HL-60 (cell line): ENCODE measurements at regions not wholly inside any gene's neighbourhood (a gene's known extent, or its start where the extent isn't known, plus 50 kb on each side); places are given as distances from the start of the nearest gene placed in this dataset.
"Not testable (repeated sequence)": the region's sequence is repeated elsewhere in the genome, so short reads cannot be mapped to it uniquely, and the experiment has no call there.

Source experiments
- DNase-seq, 2 experiments: peaks; one replicate each; pipeline ENCODE4 v3.0.0-alpha.2; 2010 to 2020; ENCODE audit warnings: low read depth in 1 of 2, low spot score in 1 of 2
- H3K27ac ChIP-seq: fragments of 250-450 bp; sonication (Bioruptor Pico); replicated peaks from 2 replicates; pipeline ENCODE4 v1.5.1; 2020; ENCODE audit warnings: mild to moderate bottlenecking, moderate library complexity
- H3K27me3 ChIP-seq: fragments of 250-450 bp; sonication (Bioruptor Pico); 2 replicates; pipeline ENCODE4 v1.5.1; 2021; ENCODE audit warnings: mild to moderate bottlenecking, moderate library complexity; ENCODE audit not compliant: insufficient read depth, poor library complexity, severe bottlenecking
- H3K4me3 ChIP-seq: replicated peaks from 2 replicates; pipeline ENCODE4 v1.5.1; 2011; ENCODE audit warnings: mild to moderate bottlenecking, control low read depth, low read length; ENCODE audit not compliant: insufficient read depth
- GABPA ChIP-seq: IDR thresholded peaks from 2 replicates; pipeline ENCODE4 v1.6.1; 2012; ENCODE audit warnings: low read depth
- POLR2AphosphoS5 ChIP-seq: IDR thresholded peaks from 2 replicates; pipeline ENCODE4 v1.6.1; 2012; ENCODE audit warnings: low read depth
- SPI1 ChIP-seq: IDR thresholded peaks from 2 replicates; pipeline ENCODE4 v1.6.1; 2012; ENCODE audit warnings: low read depth, mild to moderate bottlenecking, borderline replicate concordance
- TF ChIP-seq, protein P1 (sequence below): IDR thresholded peaks from one replicate; pipeline ENCODE4 v1.5.1; 2011; ENCODE audit warnings: low read length, control low read depth, inconsistent platforms; ENCODE audit not compliant: insufficient read depth
- TF ChIP-seq, protein P2 (sequence below): IDR thresholded peaks from 2 replicates; pipeline ENCODE4 v1.6.1; 2012; ENCODE audit warnings: low read depth; ENCODE audit not compliant: insufficient replicate concordance

GRCh38 chr7:49094866-49095265 is 170.5 kb downstream of the CDC14C start:
- no peak for TF ChIP-seq POLR2AphosphoS5
- TF ChIP-seq, protein P1, sequence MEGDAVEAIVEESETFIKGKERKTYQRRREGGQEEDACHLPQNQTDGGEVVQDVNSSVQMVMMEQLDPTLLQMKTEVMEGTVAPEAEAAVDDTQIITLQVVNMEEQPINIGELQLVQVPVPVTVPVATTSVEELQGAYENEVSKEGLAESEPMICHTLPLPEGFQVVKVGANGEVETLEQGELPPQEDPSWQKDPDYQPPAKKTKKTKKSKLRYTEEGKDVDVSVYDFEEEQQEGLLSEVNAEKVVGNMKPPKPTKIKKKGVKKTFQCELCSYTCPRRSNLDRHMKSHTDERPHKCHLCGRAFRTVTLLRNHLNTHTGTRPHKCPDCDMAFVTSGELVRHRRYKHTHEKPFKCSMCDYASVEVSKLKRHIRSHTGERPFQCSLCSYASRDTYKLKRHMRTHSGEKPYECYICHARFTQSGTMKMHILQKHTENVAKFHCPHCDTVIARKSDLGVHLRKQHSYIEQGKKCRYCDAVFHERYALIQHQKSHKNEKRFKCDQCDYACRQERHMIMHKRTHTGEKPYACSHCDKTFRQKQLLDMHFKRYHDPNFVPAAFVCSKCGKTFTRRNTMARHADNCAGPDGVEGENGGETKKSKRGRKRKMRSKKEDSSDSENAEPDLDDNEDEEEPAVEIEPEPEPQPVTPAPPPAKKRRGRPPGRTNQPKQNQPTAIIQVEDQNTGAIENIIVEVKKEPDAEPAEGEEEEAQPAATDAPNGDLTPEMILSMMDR, result no peak
- no peak for TF ChIP-seq SPI1
- no peak for TF ChIP-seq GABPA
- TF ChIP-seq, protein P2, sequence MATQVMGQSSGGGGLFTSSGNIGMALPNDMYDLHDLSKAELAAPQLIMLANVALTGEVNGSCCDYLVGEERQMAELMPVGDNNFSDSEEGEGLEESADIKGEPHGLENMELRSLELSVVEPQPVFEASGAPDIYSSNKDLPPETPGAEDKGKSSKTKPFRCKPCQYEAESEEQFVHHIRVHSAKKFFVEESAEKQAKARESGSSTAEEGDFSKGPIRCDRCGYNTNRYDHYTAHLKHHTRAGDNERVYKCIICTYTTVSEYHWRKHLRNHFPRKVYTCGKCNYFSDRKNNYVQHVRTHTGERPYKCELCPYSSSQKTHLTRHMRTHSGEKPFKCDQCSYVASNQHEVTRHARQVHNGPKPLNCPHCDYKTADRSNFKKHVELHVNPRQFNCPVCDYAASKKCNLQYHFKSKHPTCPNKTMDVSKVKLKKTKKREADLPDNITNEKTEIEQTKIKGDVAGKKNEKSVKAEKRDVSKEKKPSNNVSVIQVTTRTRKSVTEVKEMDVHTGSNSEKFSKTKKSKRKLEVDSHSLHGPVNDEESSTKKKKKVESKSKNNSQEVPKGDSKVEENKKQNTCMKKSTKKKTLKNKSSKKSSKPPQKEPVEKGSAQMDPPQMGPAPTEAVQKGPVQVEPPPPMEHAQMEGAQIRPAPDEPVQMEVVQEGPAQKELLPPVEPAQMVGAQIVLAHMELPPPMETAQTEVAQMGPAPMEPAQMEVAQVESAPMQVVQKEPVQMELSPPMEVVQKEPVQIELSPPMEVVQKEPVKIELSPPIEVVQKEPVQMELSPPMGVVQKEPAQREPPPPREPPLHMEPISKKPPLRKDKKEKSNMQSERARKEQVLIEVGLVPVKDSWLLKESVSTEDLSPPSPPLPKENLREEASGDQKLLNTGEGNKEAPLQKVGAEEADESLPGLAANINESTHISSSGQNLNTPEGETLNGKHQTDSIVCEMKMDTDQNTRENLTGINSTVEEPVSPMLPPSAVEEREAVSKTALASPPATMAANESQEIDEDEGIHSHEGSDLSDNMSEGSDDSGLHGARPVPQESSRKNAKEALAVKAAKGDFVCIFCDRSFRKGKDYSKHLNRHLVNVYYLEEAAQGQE, result no peak
- H3K4me3 ChIP-seq, result no peak overlapping the region
- H3K27me3 ChIP-seq, result no peaks in the 10 kb centered on the region
- no peak overlapping the region for H3K27ac ChIP-seq
- no peak for DNase-seq

GRCh38 chr7:49099587-49100326 is 175.4 kb downstream of the CDC14C start:
- H3K4me3 ChIP-seq, result no peak overlapping the region
- TF ChIP-seq, protein P1, result no peak
- TF ChIP-seq SPI1, result no peak
- TF ChIP-seq, protein P2, result no peak
- no peak for TF ChIP-seq GABPA
- TF ChIP-seq POLR2AphosphoS5, result no peak
- no peak for DNase-seq
- no peaks in the 10 kb centered on the region for H3K27me3 ChIP-seq
- H3K27ac ChIP-seq, result no peak overlapping the region

- not testable (repeated sequence) for DNase-seq, H3K4me3 ChIP-seq, H3K27me3 ChIP-seq, H3K27ac ChIP-seq
These were observed 176.8 kb downstream of the CDC14C start for GRCh38 chr7:49100908-49101740.

GRCh38 chr7:49102411-49102810 is 178.1 kb downstream of the CDC14C start:
- DNase-seq, result no peak
- TF ChIP-seq, protein P2, result no peak
- no peak for TF ChIP-seq SPI1
- TF ChIP-seq, protein P1, result no peak
- TF ChIP-seq GABPA, result no peak
- no peak for TF ChIP-seq POLR2AphosphoS5
- H3K27me3 ChIP-seq, result no peaks in the 10 kb centered on the region
- H3K27ac ChIP-seq, result no peak overlapping the region
- no peak overlapping the region for H3K4me3 ChIP-seq
